ENCODE measurements at regions not wholly inside any gene's neighbourhood (a gene's known extent, or its start where the extent isn't known, plus 50 kb on each side); places are given as distances from the start of the nearest gene placed in this dataset.

DNA sequence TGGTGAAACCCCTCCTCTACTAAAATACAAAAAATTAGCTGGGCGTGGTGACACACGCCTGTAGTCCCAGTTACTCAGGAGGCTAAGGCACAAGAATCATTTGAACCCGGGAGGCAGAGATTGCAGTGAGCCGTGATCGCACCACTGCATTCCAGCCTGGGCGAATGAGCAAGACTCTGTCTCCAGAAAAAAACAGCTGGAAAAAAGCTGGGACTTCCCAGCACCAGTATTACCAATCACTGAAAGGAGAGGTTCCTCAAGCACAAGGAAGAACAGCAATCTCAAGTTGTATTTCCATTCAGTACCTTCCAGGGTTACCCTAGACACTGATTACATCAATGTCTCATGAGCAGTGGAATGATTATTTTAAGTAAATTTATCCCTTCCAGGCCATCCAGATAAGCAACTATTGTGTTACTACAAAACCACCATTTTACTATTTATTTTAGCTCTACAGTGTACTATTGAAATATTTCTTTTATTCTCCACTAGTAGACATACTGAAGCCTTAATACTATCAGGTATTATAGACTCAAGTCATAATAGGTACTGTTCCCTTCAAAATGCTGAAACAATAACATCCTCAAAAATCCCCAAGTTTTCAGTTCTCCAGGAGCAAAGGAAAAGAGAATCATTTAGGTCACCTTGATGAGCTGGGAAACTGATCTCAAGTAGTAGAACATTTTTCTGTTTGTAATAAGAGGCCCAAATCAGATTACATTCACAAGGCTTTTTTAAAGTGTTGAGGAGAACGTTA, 54.8 kb upstream of the VGLL4 start:
- no peak for DNase-seq (ENCODE audit: low read depth)
- H3K4me3 ChIP-seq (ENCODE audit: low read depth, low read length) = no peak overlapping the region
- TF ChIP-seq, protein P1, sequence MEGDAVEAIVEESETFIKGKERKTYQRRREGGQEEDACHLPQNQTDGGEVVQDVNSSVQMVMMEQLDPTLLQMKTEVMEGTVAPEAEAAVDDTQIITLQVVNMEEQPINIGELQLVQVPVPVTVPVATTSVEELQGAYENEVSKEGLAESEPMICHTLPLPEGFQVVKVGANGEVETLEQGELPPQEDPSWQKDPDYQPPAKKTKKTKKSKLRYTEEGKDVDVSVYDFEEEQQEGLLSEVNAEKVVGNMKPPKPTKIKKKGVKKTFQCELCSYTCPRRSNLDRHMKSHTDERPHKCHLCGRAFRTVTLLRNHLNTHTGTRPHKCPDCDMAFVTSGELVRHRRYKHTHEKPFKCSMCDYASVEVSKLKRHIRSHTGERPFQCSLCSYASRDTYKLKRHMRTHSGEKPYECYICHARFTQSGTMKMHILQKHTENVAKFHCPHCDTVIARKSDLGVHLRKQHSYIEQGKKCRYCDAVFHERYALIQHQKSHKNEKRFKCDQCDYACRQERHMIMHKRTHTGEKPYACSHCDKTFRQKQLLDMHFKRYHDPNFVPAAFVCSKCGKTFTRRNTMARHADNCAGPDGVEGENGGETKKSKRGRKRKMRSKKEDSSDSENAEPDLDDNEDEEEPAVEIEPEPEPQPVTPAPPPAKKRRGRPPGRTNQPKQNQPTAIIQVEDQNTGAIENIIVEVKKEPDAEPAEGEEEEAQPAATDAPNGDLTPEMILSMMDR (conservative IDR thresholded peaks at IDR 0.05; ENCODE audit: low read depth, low read length) = no peak

DNA sequence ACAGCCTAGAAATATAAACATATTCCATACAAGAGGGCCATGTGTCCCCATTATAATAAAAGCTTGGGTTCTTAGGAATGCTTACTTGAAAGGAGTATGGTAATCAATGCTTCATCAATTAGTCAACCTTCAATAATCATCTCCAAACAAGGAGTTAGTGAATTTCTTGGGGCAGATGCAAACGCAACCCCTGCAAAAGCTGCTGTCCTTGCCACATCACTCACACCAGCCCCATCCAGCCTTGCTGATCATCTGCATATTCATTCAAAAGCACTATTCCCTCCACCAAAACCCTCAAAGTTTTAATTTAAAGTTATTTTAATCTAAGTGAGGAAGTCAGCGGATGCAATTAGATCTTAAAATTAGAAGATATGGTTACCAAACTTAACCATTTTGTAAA, 54.0 kb upstream of the VGLL4 start:
- no peak for DNase-seq (ENCODE audit: low read depth)
- H3K4me3 ChIP-seq (ENCODE audit: low read depth, low read length) = no peak overlapping the region
- TF ChIP-seq, protein P1 (conservative IDR thresholded peaks at IDR 0.05; ENCODE audit: low read depth, low read length) = no peak

DNA sequence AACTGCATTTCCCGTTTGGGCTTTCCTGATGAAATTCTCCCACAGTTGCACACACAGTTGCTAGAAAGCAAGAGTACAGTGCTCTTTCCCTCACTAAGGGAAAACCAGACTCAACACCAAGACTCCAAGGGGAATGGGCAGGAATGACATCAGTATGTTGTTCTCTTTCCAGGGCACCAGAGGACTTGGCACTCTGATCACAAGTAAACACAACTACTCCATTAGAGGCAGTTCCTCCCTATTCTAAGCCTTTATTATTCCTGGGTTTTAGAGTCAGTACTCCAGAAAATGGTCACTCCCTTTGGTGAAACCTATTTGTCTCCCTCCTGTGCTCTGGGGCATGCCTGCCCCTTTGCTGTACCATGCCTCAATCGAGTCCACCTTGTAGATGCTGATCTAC, 52.3 kb upstream of the VGLL4 start:
- no peak overlapping the region for H3K4me3 ChIP-seq (ENCODE audit: low read depth, low read length)
- TF ChIP-seq, protein P1 (conservative IDR thresholded peaks at IDR 0.05; ENCODE audit: low read depth, low read length) = no peak
- DNase-seq (ENCODE audit: low read depth) = no peak

All from epithelial cell of proximal tubule (primary cell).